CD8-positive, alpha-beta memory T cell (primary cell): ENCODE measurements at regions not wholly inside any gene's neighbourhood (a gene's known extent, or its start where the extent isn't known, plus 50 kb on each side); places are given as distances from the start of the nearest gene placed in this dataset.

Source experiments
- CTCF ChIA-PET: fragments of 350-600 bp; sonication (Branson Sonifier 250); formaldehyde crosslinking; loops from one replicate; lab custom pipeline; 2021; ENCODE audit warnings: antibody characterized with exemption; lab: Charles Lee
- POLR2A ChIA-PET: fragments of 350-600 bp; sonication (Branson Sonifier 250); formaldehyde crosslinking; loops from one replicate; lab custom pipeline; 2021; ENCODE audit warnings: antibody characterized with exemption; lab: Charles Lee
- DNase-seq, 5 donors: peaks; one replicate each; pipeline versions ENCODE4 v3.0.0 to v3.0.0-alpha.2; 2020 to 2022; ENCODE audit warnings: mixed read lengths in 1 of 5
- H3K27ac ChIP-seq: one replicate; pipeline ENCODE4 v1.7.0; 2013; ENCODE audit warnings: low read depth, mild to moderate bottlenecking, low read length, moderate library complexity
- H3K27me3 ChIP-seq: 2 replicates; pipeline ENCODE4 v1.7.0; 2013; ENCODE audit warnings: low read length, mild to moderate bottlenecking; ENCODE audit not compliant: insufficient read depth, poor library complexity, severe bottlenecking
- H3K36me3 ChIP-seq: 2 replicates; pipeline ENCODE4 v1.7.0; 2013; ENCODE audit warnings: mild to moderate bottlenecking, low read length, moderate library complexity; ENCODE audit not compliant: insufficient read depth
- H3K4me1 ChIP-seq: 2 replicates; pipeline ENCODE4 v1.7.0; 2013; ENCODE audit warnings: mild to moderate bottlenecking, low read length, moderate library complexity; ENCODE audit not compliant: insufficient read depth
- H3K4me3 ChIP-seq: 2 replicates; pipeline ENCODE4 v1.7.0; 2013; ENCODE audit warnings: mild to moderate bottlenecking, low read length
- H3K9me3 ChIP-seq: 2 replicates; pipeline ENCODE4 v1.7.0; 2013; ENCODE audit warnings: mild to moderate bottlenecking, low read length
- H3K27ac Mint-ChIP-seq, 8 donors: one replicate each; pipeline ENCODE4 v1.8.0; 2020 to 2021; ENCODE audit warnings: mixed read lengths in 8 of 8, mild to moderate bottlenecking in 6 of 8, inconsistent platforms in 3 of 8, moderate library complexity in 3 of 8
- H3K27me3 Mint-ChIP-seq, 2 donors: one replicate each; pipeline ENCODE4 v1.8.0; 2020 to 2021; ENCODE audit warnings: mixed read lengths in 2 of 2, mild to moderate bottlenecking in 1 of 2, moderate library complexity in 1 of 2
- H3K36me3 Mint-ChIP-seq, 3 donors: one replicate each; pipeline ENCODE4 v1.8.0; 2020 to 2021; ENCODE audit warnings: mixed read lengths in 3 of 3, inconsistent platforms in 1 of 3, mild to moderate bottlenecking in 1 of 3
- H3K4me1 Mint-ChIP-seq, 3 donors: one replicate each; pipeline ENCODE4 v1.8.0; 2020 to 2021; ENCODE audit warnings: mixed read lengths in 3 of 3, inconsistent platforms in 1 of 3, mild to moderate bottlenecking in 1 of 3
- H3K4me3 Mint-ChIP-seq, 7 donors: one replicate each; pipeline ENCODE4 v1.8.0; 2020 to 2021; ENCODE audit warnings: mixed read lengths in 7 of 7, mild to moderate bottlenecking in 6 of 7, moderate library complexity in 4 of 7, inconsistent platforms in 2 of 7
- H3K9me3 Mint-ChIP-seq, 5 donors: one replicate each; pipeline ENCODE4 v1.8.0; 2020 to 2022; ENCODE audit warnings: mixed read lengths in 5 of 5, mild to moderate bottlenecking in 3 of 5, moderate library complexity in 2 of 5, inconsistent platforms in 1 of 5

DNA sequence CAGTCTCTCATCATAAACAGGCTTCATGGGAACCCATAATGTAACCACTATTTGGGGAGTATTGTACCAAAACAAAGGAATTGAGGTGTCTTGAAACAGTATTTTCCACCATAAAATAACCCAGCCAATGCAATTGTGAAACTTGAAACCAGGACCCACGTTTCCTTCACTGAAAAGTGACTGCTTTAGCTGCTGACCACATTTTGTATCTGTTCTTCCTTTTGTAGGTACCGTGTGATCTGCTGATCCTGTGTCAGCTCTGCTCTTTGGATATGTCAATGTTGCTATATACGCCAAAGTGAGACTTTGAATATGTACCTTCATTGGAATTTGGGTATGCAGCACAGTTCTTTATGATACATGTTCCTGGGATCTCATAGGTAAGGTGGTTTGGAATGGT lies 95.1 kb upstream of the CNTN1 start:
- CTCF ChIA-PET, result no interaction called here
- POLR2A ChIA-PET, result no interaction called here
- no peaks in the 10 kb centered on the region for H3K27me3 ChIP-seq
- Mint-ChIP-seq H3K27me3 (no peaks in the 10 kb centered on the region), H3K4me1 (no peaks in the 10 kb centered on the region), H3K27ac (no peak overlapping the region), H3K9me3 (peaks cover 2 to 10% (median 3%) of the 10 kb centered on the region in 5 donors), H3K36me3 (no peaks in the 10 kb centered on the region), H3K4me3 (no peak overlapping the region)
- H3K36me3 ChIP-seq, result no peaks in the 10 kb centered on the region
- H3K4me1 ChIP-seq, result no peaks in the 10 kb centered on the region
- no peak overlapping the region for H3K4me3 ChIP-seq
- no peak for DNase-seq
- no peaks in the 10 kb centered on the region for H3K9me3 ChIP-seq
- no peak overlapping the region for H3K27ac ChIP-seq

DNA sequence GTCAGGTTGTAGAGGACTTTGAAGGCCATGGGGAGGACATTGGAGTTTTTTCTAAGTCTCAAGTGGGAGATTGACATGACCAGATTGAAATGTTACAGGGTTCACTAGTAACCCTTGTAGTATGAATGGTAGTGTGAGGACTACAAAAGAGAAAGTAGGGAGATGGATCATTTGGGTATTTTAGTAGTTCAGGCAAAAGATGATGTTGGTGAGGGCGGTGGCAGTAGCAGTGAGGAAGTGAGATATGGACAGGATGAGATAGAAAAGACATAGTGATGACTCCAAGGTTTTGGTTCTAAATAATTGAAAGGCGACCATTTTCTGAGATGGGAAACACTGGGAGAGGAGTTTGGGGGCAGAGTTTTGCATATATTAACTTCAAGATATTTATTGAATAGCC lies 94.2 kb upstream of the CNTN1 start:
- Mint-ChIP-seq H3K9me3 (peaks cover 0 to 10% (median 3%) of the 10 kb centered on the region in 5 donors), H3K4me1 (no peaks in the 10 kb centered on the region), H3K27ac (no peak overlapping the region), H3K36me3 (no peaks in the 10 kb centered on the region), H3K27me3 (no peaks in the 10 kb centered on the region), H3K4me3 (no peak overlapping the region)
- POLR2A ChIA-PET, result no interaction called here
- Histone ChIP-seq H3K9me3 (no peaks in the 10 kb centered on the region), H3K36me3 (no peaks in the 10 kb centered on the region), H3K4me3 (no peak overlapping the region), H3K27ac (no peak overlapping the region), H3K27me3 (no peaks in the 10 kb centered on the region), H3K4me1 (no peaks in the 10 kb centered on the region)
- no peak for DNase-seq
- CTCF ChIA-PET, result no interaction called here

DNA sequence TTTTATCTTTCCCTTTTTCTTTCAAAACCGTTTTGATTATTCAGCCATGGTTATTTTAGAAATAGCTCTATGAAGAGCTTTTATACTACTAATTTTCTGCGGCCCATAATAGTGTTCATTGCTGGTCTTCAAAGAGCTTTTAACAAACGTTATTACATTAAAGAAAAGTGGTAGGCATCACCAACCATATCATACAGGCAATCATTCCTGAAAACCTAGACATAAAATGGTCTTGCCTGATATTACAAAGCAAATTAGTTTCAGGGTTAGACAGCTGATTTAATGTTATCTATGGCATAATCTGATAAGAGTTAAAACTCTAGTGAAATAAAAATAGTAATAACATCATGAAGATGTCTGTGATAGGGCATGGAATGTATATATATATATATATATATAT lies 89.7 kb upstream of the CNTN1 start:
- no peak for DNase-seq
- H3K9me3 Mint-ChIP-seq, result peaks cover 0 to 4% (median 0%) of the 10 kb centered on the region in 5 donors

DNA sequence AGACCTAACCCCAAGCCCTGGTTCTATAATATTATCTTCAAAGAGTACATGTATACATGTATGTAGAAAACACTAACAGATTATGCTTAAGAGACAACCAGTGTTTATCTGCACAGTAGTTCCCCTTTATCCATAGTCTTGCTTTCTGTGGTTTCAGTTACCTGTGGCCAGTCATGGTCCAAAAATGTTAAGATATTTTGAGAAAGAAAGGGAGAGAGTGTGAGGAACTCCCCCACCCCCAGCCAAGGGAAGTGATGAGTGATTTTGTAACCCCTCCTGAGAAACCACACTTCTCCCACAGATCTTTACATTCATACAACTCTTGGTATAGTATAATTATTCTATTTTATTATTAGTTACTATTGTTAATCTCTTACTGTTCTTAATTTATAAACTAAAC lies 77.3 kb upstream of the CNTN1 start:
- Mint-ChIP-seq H3K36me3 (no peaks in the 10 kb centered on the region), H3K4me1 (no peaks in the 10 kb centered on the region), H3K9me3 (peaks cover 0 to 6% (median 0%) of the 10 kb centered on the region in 5 donors), H3K27me3 (no peaks in the 10 kb centered on the region), H3K4me3 (no peak overlapping the region), H3K27ac (peak overlapping the region in 1 of 8 donors; percentile 65)
- ChIA-PET CTCF (no interaction called here), POLR2A (no interaction called here)
- Histone ChIP-seq H3K36me3 (no peaks in the 10 kb centered on the region), H3K4me3 (no peak overlapping the region), H3K27me3 (no peaks in the 10 kb centered on the region), H3K27ac (no peak overlapping the region), H3K4me1 (no peaks in the 10 kb centered on the region), H3K9me3 (no peaks in the 10 kb centered on the region)
- no peak for DNase-seq

More for the DNA sequence above, 89.7 kb upstream of the CNTN1 start:
- Histone ChIP-seq H3K27me3 (no peaks in the 10 kb centered on the region), H3K4me3 (no peak overlapping the region), H3K27ac (no peak overlapping the region), H3K4me1 (no peaks in the 10 kb centered on the region), H3K36me3 (no peaks in the 10 kb centered on the region), H3K9me3 (no peaks in the 10 kb centered on the region)
- CTCF ChIA-PET, result no interaction called here
- H3K27me3 Mint-ChIP-seq, result no peaks in the 10 kb centered on the region
- no peaks in the 10 kb centered on the region for H3K4me1 Mint-ChIP-seq
- H3K36me3 Mint-ChIP-seq, result no peaks in the 10 kb centered on the region
- H3K27ac Mint-ChIP-seq, result no peak overlapping the region
- no peak overlapping the region for H3K4me3 Mint-ChIP-seq
- POLR2A ChIA-PET, result no interaction called here

DNA sequence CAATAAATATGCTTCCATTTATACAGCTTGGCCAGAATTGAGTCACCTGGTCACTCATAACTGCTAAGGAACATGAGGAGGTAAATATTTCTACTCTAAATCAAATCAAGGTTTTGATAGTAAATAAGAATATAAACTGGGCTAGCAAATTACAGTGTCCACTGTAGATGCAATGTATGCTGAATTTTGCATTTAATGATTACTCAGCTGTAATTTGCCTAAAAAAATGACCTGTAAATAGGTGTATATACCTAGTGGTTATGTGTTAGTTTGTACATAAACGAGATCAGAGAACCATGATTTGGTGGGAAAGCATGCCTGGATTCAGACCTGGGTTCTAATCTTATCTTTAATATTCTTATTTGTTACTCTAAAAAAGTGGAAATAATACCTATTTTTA lies 76.6 kb upstream of the CNTN1 start:
- Mint-ChIP-seq H3K4me1 (no peaks in the 10 kb centered on the region), H3K4me3 (no peak overlapping the region), H3K36me3 (no peaks in the 10 kb centered on the region), H3K27ac (no peak overlapping the region), H3K27me3 (no peaks in the 10 kb centered on the region), H3K9me3 (peaks cover 0 to 6% (median 0%) of the 10 kb centered on the region in 5 donors)
- POLR2A ChIA-PET, result no interaction called here
- Histone ChIP-seq H3K4me1 (no peaks in the 10 kb centered on the region), H3K27ac (no peak overlapping the region), H3K4me3 (no peak overlapping the region), H3K27me3 (no peaks in the 10 kb centered on the region), H3K36me3 (no peaks in the 10 kb centered on the region), H3K9me3 (no peaks in the 10 kb centered on the region)
- CTCF ChIA-PET, result no interaction called here
- no peak for DNase-seq

- Histone ChIP-seq H3K4me1 (no peaks in the 10 kb centered on the region), H3K36me3 (no peaks in the 10 kb centered on the region), H3K9me3 (no peaks in the 10 kb centered on the region), H3K27me3 (no peaks in the 10 kb centered on the region), H3K27ac (no peak overlapping the region), H3K4me3 (no peak overlapping the region)
- Mint-ChIP-seq H3K27me3 (no peaks in the 10 kb centered on the region), H3K27ac (no peak overlapping the region), H3K4me3 (no peak overlapping the region), H3K9me3 (peaks cover 0 to 2% (median 0%) of the 10 kb centered on the region in 5 donors), H3K4me1 (no peaks in the 10 kb centered on the region), H3K36me3 (no peaks in the 10 kb centered on the region)
- ChIA-PET CTCF (no interaction called here), POLR2A (no interaction called here)
- no peak for DNase-seq
Observed at GRCh38 chr12:40616383-40616915, 75.8 kb upstream of the CNTN1 start.

DNA sequence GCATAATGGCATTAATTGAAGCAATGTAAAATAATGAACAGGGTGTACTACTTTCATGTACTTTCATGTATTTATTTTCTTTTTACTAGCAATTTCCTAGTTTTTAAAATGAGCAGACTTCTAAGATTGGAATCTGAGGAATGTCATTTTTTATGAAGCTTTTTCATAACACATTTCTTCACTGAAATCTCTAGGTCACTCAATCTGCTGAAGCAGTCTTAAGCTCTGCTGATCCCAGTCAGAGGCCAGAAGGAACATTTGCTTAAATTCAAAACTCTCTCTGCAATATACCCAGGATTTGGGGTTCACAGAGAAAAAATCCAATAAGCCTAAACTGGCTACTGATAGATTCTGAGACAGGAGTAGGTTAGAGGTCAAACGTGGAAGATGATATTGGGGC lies 73.6 kb upstream of the CNTN1 start:
- H3K36me3 ChIP-seq, result no peaks in the 10 kb centered on the region
- no peak overlapping the region for H3K27ac Mint-ChIP-seq
- H3K27me3 ChIP-seq, result no peaks in the 10 kb centered on the region
- H3K4me3 Mint-ChIP-seq, result no peak overlapping the region
- H3K4me1 ChIP-seq, result no peaks in the 10 kb centered on the region
- no peak overlapping the region for H3K27ac ChIP-seq
- H3K36me3 Mint-ChIP-seq, result no peaks in the 10 kb centered on the region
- CTCF ChIA-PET, result no interaction called here
- H3K27me3 Mint-ChIP-seq, result no peaks in the 10 kb centered on the region
- no peaks in the 10 kb centered on the region for H3K9me3 Mint-ChIP-seq
- POLR2A ChIA-PET, result no interaction called here
- DNase-seq, result no peak
- no peaks in the 10 kb centered on the region for H3K9me3 ChIP-seq
- H3K4me1 Mint-ChIP-seq, result no peaks in the 10 kb centered on the region
- no peak overlapping the region for H3K4me3 ChIP-seq

DNA sequence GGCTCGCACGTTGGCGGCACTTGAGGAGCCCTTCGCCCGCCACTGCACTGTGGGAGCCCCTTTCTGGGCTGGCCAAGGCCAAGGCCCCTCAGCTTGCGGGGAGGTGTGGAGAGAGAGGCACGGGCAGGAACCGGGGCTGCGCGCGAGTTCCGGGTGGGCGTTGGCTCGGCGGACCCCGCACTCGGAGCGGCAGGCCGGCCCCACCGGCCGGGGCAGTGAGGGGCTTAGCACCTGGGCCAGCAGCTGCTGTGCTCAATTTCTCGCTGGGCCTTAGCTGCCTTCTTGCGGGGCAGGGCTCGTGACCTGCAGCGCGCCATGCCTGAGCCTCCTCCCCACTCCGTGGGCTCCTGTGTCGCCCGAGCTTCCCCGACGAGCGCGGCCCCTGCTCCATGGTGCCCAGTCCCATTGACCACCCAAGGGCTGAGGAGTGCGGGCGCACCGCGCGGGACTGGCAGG lies 71.6 kb upstream of the CNTN1 start:
- H3K27ac Mint-ChIP-seq, result no peak overlapping the region
- H3K27me3 Mint-ChIP-seq, result peaks cover 0 to 1% of the 10 kb centered on the region in 2 donors
- no peaks in the 10 kb centered on the region for H3K36me3 ChIP-seq
- H3K9me3 Mint-ChIP-seq, result no peaks in the 10 kb centered on the region
- H3K4me1 Mint-ChIP-seq, result no peaks in the 10 kb centered on the region
- H3K27ac ChIP-seq, result no peak overlapping the region
- CTCF ChIA-PET, result no interaction called here
- H3K4me3 ChIP-seq, result no peak overlapping the region
- no peaks in the 10 kb centered on the region for H3K9me3 ChIP-seq
- H3K4me3 Mint-ChIP-seq, result no peak overlapping the region
- no peaks in the 10 kb centered on the region for H3K36me3 Mint-ChIP-seq
- DNase-seq, result no peak
- H3K4me1 ChIP-seq, result no peaks in the 10 kb centered on the region
- no peaks in the 10 kb centered on the region for H3K27me3 ChIP-seq
- POLR2A ChIA-PET, result no interaction called here
